Mucosa of descending colon (tissue), 3 donors: ENCODE measurements at regions not wholly inside any gene's neighbourhood (a gene's known extent, or its start where the extent isn't known, plus 50 kb on each side); places are given as distances from the start of the nearest gene placed in this dataset.

Source experiments
- ATAC-seq: fragments of 200-7000 bp; cut with Tn5 transposase; one replicate; pipeline ENCODE4 v1.9.1; 2020; ENCODE audit warnings: mild to moderate bottlenecking, moderate library complexity
- DNase-seq, 3 donors: peaks; one replicate each; pipeline ENCODE4 v3.0.0-alpha.2; 2020
- H3K36me3 ChIP-seq: fragments of 200-600 bp; one replicate; pipeline ENCODE4 v1.8.0; 2021; ENCODE audit warnings: low read depth, mild to moderate bottlenecking
- H3K4me1 ChIP-seq: fragments of 200-600 bp; one replicate; pipeline ENCODE4 v1.8.0; 2021; ENCODE audit warnings: low read depth, mild to moderate bottlenecking
- H3K4me3 ChIP-seq: fragments of 200-600 bp; one replicate; pipeline ENCODE4 v1.8.0; 2021; ENCODE audit warnings: mild to moderate bottlenecking
- H3K9me3 ChIP-seq: fragments of 200-600 bp; one replicate; pipeline ENCODE4 v1.8.0; 2021; ENCODE audit warnings: mild to moderate bottlenecking
- intact Hi-C, 2 donors: fragments of 100-400 bp; cut with DNase I in 1 of 2; cut with micrococcal nuclease in 1 of 2; formaldehyde crosslinking; loops; one replicate each; pipeline versions ENCODE4 v1.11.0 to v1.11.1; 2022; cut with DNase I, micrococcal nuclease
- TF ChIP-seq, protein P1 (sequence below): fragments of 200-600 bp; IDR thresholded peaks from one replicate; pipeline ENCODE4 v1.8.0; 2022; ENCODE audit warnings: antibody characterized with exemption, mild to moderate bottlenecking
- donor health status: DM: no; HTN: no; CAD: no; lungs with moderate emphysema.
- donor health status: DM: no; HTN: no; CAD: no.
- donor health status: DM: no; HTN: yes; CAD: no.

DNA sequence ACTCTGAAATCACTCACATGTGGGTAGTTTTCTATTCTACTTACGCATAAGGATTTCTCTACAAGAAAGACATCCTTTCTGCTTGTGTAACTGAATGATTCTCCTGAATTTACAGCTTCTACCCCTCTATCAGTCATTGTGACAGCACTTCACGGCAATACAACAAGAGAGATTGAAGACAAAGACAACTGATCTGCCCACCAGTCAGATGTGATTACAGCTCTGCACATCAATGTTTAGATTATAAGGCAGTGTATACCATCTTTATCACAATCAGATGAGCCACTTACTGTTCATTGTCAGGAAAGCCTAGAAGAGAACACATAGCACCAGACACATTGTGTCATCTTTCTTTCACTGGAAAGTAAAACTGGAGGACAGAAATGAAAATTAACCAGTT is 324.4 kb downstream of the CENPC start:
- no peak for DNase-seq
- H3K36me3 ChIP-seq: no peaks in the 10 kb centered on the region
- intact Hi-C loops: no loop called here
- ATAC-seq: no peak
- no peak overlapping the region for H3K4me3 ChIP-seq
- TF ChIP-seq, protein P1, sequence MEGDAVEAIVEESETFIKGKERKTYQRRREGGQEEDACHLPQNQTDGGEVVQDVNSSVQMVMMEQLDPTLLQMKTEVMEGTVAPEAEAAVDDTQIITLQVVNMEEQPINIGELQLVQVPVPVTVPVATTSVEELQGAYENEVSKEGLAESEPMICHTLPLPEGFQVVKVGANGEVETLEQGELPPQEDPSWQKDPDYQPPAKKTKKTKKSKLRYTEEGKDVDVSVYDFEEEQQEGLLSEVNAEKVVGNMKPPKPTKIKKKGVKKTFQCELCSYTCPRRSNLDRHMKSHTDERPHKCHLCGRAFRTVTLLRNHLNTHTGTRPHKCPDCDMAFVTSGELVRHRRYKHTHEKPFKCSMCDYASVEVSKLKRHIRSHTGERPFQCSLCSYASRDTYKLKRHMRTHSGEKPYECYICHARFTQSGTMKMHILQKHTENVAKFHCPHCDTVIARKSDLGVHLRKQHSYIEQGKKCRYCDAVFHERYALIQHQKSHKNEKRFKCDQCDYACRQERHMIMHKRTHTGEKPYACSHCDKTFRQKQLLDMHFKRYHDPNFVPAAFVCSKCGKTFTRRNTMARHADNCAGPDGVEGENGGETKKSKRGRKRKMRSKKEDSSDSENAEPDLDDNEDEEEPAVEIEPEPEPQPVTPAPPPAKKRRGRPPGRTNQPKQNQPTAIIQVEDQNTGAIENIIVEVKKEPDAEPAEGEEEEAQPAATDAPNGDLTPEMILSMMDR: no peak
- H3K9me3 ChIP-seq: no peaks in the 10 kb centered on the region
- no peaks in the 10 kb centered on the region for H3K4me1 ChIP-seq

DNA sequence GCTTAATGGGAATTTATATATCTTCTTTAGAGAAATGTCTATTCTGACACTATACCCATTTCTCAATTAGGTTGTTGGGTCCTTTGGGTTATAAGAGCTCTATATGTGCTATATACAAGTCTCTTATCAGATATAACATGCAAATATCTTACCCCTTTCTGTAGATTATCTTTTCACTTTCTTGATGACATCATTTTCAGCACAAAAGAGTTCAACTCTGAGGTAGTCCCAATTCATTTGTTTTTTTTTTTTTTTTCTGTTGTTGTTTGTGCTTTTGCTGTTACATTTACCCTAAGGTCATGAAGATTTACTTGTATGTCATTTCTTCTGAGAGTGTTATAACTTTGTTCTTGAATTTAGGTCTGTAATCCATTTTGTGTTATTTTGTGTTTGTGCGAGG is 326.4 kb downstream of the CENPC start:
- ATAC-seq (no peak), DNase-seq (no peak)
- TF ChIP-seq, protein P1: no peak
- Histone ChIP-seq H3K36me3 (no peaks in the 10 kb centered on the region), H3K4me3 (no peak overlapping the region), H3K4me1 (no peaks in the 10 kb centered on the region), H3K9me3 (no peaks in the 10 kb centered on the region)
- intact Hi-C loops: no loop called here

DNA sequence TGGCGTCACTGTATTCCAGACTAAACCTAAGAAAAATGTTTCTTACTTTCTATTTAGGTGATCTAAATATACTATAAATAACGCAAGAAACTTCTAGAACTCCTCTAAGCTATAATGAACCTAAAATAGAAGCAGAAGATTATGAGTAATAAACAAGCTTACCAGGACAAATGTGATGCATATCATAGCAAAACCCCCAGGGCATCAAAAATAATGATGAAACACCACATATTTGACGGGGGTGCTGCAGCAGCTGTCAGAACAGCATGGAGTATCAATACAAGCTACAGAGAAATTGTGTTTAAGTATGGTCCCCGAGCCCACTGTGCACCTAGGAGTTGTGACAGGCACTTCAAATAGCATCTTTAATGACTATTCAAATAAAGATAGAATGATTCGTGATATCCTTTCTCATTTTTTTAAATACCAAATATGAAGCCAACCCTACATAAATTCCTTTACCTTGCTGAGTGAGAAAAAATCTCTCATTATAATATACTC is 337.3 kb downstream of the CENPC start:
- TF ChIP-seq, protein P1: no peak
- intact Hi-C loops: no loop called here
- Histone ChIP-seq H3K4me1 (no peaks in the 10 kb centered on the region), H3K4me3 (no peak overlapping the region), H3K9me3 (no peaks in the 10 kb centered on the region), H3K36me3 (no peaks in the 10 kb centered on the region)
- DNase-seq: no peak
- ATAC-seq: no peak

DNA sequence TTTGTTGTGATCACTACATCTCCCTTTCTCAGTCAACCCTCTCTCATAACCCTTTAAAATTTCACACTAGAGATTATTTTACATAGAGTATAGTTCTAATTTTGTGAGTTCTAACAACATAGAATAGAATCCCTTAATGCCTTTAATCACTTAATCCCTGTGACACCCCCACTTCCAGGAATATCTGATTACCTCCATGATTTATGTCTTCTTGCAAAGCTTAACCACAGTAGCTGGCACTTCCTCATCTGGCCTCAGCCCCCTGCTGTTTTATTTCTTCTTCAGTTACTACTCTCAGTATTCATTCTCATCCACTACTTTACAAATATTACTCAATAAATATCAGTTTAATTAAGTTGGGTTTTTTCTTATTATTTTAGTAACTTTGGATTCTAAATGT is 340.9 kb downstream of the CENPC start:
- Histone ChIP-seq H3K4me1 (no peaks in the 10 kb centered on the region), H3K4me3 (no peak overlapping the region), H3K9me3 (no peaks in the 10 kb centered on the region), H3K36me3 (no peaks in the 10 kb centered on the region)
- ATAC-seq (no peak), DNase-seq (no peak)
- intact Hi-C loops: no loop called here
- TF ChIP-seq, protein P1: no peak

DNA sequence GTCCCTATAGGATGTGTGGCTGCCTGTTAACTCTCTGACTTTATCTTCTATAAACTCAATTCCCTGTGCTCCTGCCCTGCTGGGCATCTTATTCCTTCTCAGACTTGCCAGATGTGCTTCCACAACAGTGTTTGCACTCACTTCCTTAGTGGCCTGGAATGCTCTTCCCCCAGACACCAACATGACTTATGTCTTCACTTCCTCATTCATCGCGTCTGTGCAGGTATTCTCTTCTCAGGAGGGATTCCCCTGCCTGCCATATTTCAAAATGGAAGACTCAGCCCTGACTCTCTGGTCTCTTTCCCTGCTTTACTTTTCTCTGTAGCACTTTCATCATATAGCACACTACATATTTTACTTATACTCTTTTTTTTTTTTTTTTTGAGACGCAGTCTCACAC is 344.0 kb downstream of the CENPC start:
- H3K36me3 ChIP-seq: no peaks in the 10 kb centered on the region
- no peaks in the 10 kb centered on the region for H3K9me3 ChIP-seq
- no peaks in the 10 kb centered on the region for H3K4me1 ChIP-seq
- intact Hi-C loops: no loop called here
- ATAC-seq: no peak
- H3K4me3 ChIP-seq: no peak overlapping the region
- no peak for DNase-seq
- TF ChIP-seq, protein P1: no peak

DNA sequence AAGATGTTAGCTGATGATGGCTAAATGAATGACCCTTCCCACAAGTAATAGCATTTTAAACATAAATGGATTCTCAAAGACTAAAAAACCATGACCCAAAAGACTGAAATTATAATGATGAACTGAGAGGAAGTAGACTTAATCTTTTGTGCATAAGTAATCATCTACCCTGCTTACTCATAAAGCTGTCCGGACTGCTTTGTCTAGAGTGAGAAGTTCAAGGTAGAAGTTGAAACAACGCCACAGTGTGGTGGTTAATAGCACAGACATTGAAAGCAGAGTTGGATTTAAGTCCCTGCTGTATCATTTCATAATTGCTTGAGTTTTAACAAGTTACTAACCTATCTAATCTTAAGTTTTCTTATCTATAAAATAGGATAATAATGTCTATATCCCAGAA is 346.6 kb downstream of the CENPC start:
- no peaks in the 10 kb centered on the region for H3K4me1 ChIP-seq
- intact Hi-C loops: no loop called here
- H3K36me3 ChIP-seq: no peaks in the 10 kb centered on the region
- H3K9me3 ChIP-seq: no peaks in the 10 kb centered on the region
- no peak overlapping the region for H3K4me3 ChIP-seq
- ATAC-seq (no peak), DNase-seq (no peak)
- TF ChIP-seq, protein P1: no peak
